Smooth muscle cell of the brain vasculature (primary cell): ENCODE measurements at regions not wholly inside any gene's neighbourhood (a gene's known extent, or its start where the extent isn't known, plus 50 kb on each side); places are given as distances from the start of the nearest gene placed in this dataset.
"Not testable (repeated sequence)": the region's sequence is repeated elsewhere in the genome, so short reads cannot be mapped to it uniquely, and the experiment has no call there.

ENCODE experiments used
- DNase-seq: peaks from one replicate; pipeline ENCODE4 v3.0.0-alpha.2; 2012; ENCODE audit warnings: low read depth, low spot score

- no peak for DNase-seq
Observed at GRCh38 chr1:81270051-81270450, 530.7 kb upstream of the ADGRL2 start.

DNA sequence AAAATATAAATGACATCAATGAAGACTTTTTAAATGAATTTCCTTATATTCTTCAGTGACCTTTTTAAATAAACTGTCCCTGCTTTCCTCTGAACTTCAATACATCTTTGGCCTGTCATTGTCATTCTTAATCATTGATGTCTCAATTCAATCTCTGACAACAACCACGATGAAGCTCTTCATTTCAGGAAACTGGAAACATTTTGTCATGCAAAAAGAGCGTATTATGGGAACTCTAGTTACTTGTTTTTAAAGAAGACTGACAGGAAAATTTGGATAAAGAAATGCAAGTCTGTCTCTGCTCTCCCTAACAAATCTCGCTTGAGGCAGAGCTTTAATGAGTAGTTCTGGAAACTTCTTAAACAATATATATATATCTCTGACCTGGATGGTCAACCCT lies 535.8 kb upstream of the ADGRL2 start:
- no peak for DNase-seq

GRCh38 chr1:81259625-81260411 lies 540.9 kb upstream of the ADGRL2 start:
- DNase-seq, result no peak

DNA sequence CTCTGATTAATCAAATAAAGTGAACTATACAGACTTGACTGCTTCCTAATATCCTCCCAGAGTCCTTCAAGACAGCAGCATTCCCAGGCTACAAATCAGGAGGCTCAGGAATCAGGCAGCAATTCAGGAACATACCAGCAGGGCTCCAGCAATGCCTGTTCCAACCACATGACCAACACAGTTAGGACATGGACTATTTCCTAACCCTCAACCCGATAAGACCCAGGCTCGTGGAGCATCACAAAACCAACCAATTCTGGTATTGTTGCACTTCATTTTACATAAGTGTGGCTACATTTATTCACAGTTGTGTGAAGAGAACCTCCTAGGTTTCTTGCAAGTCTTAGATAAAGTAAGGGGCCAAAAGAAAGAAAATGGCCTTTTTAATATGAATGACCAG lies 546.2 kb upstream of the ADGRL2 start:
- no peak for DNase-seq

GRCh38 chr1:81254068-81254467 lies 546.7 kb upstream of the ADGRL2 start:
- no peak for DNase-seq

DNA sequence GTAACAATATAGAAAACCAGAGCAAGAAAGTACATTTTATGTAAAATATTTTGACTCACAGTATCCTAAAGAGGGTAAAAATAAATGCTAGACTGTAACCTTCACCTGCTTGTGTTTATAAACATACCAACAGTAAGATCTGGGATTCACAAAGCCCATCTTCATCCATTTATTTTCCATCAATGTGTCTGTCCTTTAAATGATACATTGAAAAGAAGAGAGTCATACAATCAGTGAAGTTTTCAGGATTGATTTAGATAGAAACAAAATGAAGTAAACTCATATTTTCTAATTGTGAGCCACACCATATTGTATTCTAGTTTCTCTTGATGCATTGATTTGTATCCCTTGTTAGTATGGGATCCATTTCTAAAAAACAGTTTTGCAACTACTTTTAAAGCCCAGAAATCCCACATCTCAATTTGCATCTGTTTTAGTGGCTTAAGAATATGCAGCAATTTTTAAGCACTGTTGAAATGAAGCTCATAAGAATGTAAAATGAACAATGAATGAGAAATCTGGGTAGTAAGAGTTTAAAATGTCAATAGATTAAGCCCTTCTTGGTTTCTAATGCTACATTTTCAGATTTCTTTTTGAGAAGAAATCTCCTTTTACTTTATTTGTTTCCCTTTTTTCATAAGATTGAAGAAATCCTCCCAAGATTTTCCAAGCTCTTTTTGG lies 548.1 kb upstream of the ADGRL2 start:
- no peak for DNase-seq

GRCh38 chr1:81250825-81251224 lies 549.9 kb upstream of the ADGRL2 start:
- DNase-seq, result not testable (repeated sequence)

DNA sequence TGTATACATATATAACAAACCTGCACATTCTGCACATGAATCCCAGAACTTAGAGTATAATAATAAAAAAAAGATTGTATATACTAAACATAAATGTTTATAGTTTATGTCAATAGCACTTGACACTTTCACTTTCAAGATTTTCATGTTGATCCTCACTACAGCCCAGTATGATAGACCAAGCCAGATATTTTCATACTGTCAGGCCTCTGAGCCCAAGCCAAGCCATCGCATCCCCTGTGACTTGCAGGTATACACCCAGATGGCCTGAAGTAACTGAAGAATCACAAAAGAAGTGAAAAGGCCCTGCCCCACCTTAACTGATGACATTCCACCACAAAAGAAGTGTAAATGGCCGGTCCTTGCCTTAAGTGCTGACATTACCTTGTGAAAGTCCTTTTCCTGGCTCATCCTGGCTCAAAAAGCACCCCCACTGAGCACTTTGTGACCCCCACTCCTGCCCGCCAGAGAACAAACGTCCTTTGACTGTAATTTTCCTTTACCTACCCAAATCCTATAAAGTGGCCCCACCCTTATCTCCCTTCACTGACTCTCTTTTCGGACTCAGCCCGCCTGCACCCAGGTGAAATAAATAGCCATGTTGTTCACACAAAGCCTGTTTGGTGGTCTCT lies 555.5 kb upstream of the ADGRL2 start:
- DNase-seq, result not testable (repeated sequence)

GRCh38 chr1:81244612-81245011 lies 556.1 kb upstream of the ADGRL2 start:
- not testable (repeated sequence) for DNase-seq

GRCh38 chr1:81242103-81242502 lies 558.6 kb upstream of the ADGRL2 start:
- no peak for DNase-seq

GRCh38 chr1:81238129-81238528 lies 562.6 kb upstream of the ADGRL2 start:
- no peak for DNase-seq

DNA sequence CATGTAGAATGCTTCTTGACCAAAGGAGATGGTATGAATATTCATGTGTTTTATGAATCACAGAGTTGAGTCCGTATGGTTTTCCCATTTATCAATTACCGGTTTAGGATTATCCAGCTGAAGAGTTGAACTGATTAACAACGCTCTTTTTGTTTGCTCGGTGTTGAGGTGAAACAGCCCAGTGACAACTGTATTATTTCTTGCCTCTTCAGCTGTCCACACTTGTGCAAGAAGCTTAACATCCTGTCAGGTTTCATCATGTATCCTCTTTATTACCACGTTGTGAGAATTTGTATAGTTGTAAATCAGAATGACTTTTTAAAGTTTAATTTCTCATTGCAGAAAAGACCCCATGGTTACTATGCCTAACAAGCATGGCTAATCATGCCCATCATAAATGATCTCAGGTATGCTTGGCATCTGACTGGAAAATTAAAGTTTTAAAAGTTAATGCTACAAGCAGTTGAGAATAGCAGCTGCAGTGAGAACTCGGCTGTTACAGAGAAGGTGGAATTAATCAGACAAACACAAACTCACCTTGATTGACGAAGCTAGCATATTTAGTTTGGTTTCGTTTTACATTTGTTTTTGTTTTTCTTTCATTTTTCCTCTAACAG lies 563.2 kb upstream of the ADGRL2 start:
- no peak for DNase-seq

DNA sequence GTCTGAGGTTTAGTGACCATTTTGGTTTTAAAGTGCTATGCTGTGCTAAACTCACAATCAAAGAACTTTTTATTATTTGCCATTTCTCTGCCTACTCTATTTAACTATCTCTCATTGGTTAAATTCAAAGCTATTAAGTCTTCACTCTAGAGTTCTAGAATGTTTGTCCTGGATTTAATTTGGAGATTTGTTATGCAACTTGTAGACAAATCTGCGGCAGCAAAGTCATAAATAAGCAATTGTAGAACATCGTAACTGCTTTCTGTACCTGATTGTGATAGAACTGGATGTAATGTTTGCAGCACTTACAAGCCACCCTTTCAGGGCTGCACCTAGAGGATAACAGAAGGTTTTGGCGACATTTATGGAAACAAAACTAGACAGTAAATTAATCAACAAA lies 566.5 kb upstream of the ADGRL2 start:
- no peak for DNase-seq

- DNase-seq, result no peak
Observed at GRCh38 chr1:81233591-81233990, 567.1 kb upstream of the ADGRL2 start.

DNA sequence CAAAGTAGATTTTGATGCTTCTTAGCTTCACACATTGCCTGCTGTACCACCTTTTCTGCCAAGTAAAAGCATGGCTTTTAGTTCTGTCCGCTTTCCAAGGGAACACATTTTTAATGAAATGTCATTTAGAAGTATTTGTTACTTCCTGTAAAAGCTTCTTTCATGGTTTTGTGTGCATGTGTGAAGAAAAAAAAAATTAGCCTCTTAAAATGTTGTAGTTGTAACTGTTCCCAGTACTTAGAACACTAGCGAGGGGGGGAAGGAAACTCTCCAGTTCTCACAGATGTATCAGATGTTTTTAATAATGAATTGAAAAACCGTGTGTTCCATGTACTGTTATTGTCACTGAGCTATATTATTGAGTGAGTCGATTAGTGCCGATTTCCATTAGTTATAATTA lies 568.3 kb upstream of the ADGRL2 start:
- DNase-seq, result no peak

DNA sequence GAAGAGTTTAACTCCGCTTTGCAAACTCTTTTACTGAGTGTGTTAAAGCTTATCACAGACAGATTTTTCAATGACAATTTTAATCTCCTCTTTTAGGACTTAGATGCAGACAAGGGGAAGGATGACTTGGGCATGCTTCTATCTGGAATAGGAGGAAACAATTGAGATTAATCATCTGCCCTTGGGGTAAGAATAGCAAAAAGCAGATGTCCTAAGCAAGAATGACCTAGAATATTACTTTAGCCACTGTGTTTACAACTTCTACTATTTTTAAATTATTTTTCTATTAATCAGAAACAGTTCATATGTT lies 569.0 kb upstream of the ADGRL2 start:
- DNase-seq, result no peak

- DNase-seq, result no peak
Observed at GRCh38 chr1:81230983-81231728, 569.6 kb upstream of the ADGRL2 start.

GRCh38 chr1:81228926-81229325 lies 571.8 kb upstream of the ADGRL2 start:
- DNase-seq, result no peak

GRCh38 chr1:81226603-81226928 lies 574.2 kb upstream of the ADGRL2 start:
- DNase-seq, result no peak

DNA sequence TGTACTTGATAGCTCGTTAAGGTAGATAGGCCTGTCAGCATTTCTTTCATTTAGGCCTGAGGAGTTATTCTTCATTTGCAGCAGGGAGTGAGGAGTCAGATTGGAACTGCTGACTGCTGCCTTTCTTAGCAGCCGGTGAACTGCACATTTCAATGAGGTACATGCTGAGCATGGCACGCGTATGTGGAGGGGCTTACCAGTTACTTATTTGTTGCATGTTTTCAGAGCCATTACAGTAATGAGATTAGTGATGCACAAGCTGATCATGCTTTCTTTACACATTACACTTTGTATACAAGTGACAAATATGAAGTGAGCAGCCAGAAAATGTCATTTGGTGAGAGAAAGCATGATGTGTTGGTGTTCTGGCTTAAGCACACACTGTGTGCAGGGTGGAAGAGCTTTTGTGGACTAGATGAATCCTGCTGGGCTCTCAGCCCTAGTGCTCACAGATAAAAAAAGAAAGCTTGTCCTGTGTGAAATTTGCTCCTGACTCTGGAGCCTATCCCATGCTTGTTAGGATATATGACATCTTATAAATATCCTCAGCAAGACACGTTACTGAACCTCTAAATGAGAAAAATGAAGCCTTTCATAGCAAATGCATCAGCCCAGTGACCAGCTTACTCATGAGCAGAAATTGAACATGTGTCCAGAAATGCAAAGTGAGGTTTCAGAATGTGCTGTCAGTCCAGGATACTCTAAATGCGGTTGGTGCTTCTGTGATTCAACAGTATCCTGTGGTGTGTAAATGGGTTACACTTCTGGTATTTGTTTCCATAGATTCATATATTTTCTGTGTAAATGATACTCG lies 574.7 kb upstream of the ADGRL2 start:
- no peak for DNase-seq

DNA sequence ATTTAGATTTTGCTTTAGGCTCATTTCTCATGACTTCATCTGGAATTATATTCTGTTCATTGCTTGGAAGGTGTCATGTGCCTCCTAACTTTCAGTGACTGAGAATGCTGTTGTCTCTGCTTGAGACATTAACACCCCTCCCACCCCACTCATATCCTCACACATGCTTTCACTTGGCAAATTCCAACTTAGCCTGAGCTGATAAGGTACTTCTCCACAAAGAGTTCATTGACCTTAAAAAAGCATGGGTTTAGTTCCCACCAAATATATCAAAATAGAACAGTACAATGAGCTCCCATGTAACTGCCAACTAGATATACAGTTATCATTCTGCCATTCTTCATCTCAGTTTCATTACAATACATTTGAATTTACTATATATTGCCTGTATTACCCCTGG lies 576.5 kb upstream of the ADGRL2 start:
- DNase-seq, result no peak
